CD4-positive, alpha-beta T cell treated with Interleukin-4 for 4 hours (primary cell): ENCODE measurements at regions not wholly inside any gene's neighbourhood (a gene's known extent, or its start where the extent isn't known, plus 50 kb on each side); places are given as distances from the start of the nearest gene placed in this dataset.
"Not testable (repeated sequence)": the region's sequence is repeated elsewhere in the genome, so short reads cannot be mapped to it uniquely, and the experiment has no call there.

Experiments used
- DNase-seq: peaks from one replicate; pipeline ENCODE4 v3.0.0-alpha.2; 2020

GRCh38 chr11:134862587-134863195 lies 450.6 kb upstream of the B3GAT1 start:
- no peak for DNase-seq

- DNase-seq: no peak
These were observed 450.1 kb upstream of the B3GAT1 start for GRCh38 chr11:134862105-134862502.

DNA sequence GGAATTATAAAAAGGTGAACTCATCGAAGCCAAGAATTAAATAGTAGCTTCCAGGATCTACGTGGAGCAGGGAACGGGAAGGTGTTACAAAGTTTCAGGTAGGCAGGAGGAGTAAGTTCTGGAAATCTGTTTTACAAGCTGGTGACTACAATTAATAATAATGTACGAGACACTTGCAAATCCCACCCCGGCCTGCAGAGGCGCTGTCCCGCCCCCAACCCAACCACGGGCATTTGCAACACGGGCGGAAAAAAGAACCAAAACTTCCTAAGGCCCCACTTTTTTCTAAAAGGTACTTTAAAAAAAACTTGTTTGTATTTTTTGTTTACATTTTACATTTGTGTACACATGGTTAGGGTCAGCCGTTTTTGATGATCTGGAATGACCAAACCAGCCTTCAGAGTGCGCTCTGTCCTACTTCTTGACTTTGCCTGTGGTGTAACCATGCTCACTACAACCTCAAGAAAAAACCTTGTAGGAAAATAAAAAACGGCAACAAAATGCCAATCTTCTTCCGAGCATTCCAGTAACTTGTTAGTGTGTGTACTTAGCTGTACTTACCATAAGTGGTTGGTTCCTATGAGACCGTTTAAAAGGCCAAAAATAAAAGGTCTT lies 449.6 kb upstream of the B3GAT1 start:
- no peak for DNase-seq

GRCh38 chr11:134858783-134859480 lies 446.9 kb upstream of the B3GAT1 start:
- no peak for DNase-seq

- DNase-seq: no peak
These were observed 445.0 kb upstream of the B3GAT1 start for GRCh38 chr11:134857035-134857434.

DNA sequence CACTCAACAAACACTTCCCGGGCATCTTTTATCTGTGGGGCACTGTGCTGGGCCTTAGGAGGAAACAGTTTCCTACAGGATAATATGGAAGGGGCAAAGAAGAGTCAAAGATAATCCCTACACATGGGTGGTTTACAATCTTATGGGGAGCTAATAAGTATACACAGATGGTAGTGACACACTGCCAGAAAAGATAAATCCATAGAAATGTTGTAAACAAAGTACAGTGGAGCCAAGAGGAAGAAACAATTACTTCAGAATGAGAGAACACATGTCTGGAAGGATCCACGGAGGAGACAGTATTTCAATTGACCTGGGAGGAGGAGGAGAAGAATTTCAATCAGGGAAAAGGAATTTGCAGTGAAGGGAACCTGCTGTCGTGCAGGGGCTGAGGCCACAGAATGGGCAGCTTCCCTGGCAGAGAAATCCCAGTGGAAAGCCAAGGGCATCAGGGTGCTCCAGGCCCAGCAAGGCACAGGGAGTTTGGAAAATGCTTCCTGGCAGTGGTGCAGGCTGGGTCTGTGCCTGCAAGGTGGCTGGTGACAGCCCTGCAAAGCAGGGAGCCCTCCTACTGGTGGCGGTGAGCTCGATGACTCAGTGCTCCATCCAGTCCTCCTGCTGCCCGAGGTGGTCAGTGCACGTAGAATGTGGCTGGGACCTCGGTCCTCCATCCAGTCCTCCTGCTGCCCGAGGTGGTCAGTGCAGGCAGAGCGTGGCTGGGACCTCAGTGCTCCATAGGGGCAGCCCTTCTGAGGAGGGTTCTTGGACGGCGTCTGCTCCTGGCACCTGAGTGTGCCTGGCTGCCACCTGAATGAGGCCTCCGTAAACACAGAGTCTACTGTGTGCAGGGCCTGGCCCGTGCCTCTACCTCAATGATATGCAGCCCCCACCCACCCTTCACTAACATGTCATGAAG lies 444.3 kb upstream of the B3GAT1 start:
- no peak for DNase-seq

DNA sequence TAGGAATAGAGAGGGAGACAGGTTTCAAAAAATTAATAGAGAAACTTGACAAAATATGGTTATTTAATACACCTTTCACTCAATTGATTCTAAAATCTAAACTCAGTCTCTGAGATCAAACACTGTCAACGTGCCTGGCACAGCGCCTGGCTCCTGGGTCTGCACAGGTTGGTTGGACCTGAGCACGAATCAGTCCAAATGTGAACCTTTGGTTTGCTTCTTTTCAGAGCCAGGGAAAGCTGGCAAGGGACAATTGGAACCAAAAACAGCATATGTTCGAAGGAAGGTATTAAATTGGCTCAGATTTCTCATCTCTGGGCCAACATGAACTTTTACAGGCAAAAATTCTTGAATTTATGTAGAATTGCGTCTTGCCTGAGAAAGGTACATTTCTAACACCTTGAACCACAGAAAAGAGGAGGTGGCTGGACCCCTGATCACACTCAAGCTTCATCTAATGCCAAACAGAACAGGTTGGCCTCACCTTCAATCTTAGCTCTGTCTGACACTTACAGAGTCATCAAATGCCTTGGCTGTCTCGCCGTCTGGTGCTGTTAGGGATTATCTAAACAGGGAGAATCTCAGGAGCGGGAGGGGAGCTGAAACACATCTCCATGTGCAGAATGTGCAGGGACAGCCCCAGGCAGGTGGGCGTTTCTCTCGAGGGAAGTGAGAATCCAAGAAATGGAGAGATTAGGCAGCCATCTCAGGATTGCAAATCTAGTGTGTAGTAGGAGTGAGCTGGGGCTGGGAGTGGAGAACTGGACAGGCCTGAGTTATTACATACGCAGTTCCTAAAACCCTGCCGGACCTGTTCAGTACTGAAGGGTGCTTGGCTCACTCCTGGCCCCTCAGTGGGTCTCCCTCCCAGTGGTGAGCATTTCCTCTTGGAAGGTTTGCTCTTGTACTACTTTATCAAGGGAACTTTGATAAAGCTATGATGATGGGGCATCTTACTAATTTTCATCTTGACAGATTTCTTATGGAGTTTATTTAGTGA lies 442.2 kb upstream of the B3GAT1 start:
- DNase-seq: no peak

DNA sequence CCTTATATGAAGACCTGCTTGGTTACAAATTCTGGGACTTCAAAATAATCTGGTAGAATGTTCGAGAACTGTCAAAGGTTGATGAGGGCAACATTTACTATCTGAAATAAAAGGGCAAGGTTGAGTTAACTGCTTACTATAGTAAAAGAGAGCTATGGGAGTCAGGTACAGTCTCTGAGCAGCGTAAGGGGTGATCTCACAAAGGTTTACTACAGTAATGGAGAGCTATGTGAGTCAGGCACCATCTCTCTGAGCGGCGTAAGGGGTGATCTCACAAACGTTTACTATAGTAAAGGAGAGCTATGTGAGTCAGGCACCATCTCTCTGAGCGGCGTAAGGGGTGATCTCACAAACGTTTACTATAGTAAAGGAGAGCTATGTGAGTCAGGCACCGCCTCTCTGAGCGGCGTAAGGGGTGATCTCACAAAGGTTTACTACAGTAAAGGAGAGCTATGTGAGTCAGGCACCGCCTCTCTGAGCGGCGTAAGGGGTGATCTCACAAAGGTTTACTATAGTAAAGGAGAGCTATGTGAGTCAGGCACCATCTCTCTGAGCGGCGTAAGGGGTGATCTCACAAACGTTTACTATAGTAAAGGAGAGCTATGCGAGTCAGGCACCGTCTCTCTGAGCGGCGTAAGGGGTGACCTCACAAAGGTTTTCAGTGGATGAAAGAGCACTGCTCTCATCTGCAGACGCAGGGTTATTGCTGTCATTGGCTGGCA lies 439.6 kb upstream of the B3GAT1 start:
- DNase-seq: not testable (repeated sequence)

DNA sequence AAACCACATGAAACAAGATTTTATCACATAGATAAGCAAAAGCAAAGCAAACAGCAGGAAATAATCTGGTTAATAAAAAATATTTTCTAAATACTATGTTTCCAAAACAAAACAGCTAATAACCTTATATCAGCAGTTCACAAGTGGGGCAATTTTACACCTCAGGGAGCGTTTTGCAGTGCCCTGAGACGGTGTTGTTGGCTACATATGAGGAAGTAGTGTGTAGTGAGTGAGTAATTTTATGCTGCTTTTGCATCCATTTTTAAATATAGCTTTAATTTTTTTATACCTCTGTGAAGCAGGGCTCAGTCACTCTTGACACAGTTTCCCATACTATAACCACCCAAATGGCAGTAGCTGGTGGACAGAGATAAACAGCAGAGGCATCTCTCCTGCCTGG lies 438.5 kb upstream of the B3GAT1 start:
- DNase-seq: no peak

GRCh38 chr11:134849833-134850232 lies 437.8 kb upstream of the B3GAT1 start:
- DNase-seq: no peak

GRCh38 chr11:134847083-134847715 lies 435.2 kb upstream of the B3GAT1 start:
- DNase-seq: no peak

GRCh38 chr11:134846328-134847082 lies 434.5 kb upstream of the B3GAT1 start:
- DNase-seq: no peak

DNA sequence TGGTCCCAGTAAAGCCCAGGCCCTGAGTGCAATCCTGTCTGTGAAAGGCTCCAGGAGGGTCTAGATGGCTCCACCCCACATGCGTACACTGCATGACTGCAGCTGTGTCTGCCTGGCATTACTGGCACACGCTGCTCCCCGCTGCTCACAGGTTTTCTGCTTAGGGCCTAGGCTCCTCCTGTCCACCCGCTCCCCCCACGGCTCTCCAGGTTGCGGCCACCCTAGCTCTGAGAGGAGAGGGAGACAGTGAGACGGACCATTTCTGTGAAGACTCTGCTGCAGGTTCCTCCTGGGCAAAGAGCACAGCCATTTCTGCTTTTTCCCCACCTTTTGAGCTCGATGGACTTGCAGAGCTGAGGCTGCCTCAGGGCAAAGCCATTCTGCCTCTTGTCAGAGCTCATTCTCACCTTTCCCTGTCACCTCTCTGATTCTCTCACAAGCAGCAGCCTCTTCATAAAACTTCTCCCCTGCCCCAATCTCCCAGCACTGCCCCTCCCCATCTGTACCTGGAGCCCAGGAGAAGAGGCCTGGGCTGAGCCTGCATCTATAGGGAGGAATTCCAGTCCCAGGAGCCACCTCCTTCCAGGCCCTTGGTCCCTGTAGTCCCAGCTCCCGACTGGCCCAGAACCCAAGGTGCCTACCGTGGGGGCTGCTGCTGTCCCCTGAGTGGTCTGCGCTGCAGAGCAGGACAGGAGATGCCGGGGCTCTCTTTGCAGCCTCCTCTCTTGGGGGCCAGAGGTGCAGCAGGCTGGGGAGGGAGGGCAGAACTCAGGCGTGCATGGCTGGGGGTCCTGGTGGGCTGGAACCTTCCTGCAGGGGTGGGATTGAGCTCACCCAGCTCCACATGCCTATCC lies 433.7 kb upstream of the B3GAT1 start:
- DNase-seq: no peak

GRCh38 chr11:134844838-134845237 lies 432.8 kb upstream of the B3GAT1 start:
- DNase-seq: no peak

DNA sequence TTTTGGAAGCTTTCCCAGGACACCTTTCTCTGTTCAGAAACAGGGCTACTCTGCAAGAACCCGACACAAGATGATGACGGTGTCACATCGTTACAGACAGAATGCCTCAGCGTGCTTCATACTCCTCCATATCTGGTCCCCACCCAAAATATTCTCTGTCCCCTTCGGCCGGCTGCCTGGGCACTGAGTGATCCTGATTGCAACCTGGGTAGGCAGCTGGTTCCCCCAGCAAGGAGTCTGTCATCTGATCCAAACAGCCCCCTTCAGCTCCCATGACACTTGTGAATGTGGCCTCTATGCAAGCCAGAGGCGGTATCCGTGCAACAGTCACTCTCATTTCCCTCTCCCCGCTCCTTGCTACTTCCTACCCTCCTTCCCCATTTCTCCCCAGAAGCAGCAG lies 431.7 kb upstream of the B3GAT1 start:
- DNase-seq: no peak

DNA sequence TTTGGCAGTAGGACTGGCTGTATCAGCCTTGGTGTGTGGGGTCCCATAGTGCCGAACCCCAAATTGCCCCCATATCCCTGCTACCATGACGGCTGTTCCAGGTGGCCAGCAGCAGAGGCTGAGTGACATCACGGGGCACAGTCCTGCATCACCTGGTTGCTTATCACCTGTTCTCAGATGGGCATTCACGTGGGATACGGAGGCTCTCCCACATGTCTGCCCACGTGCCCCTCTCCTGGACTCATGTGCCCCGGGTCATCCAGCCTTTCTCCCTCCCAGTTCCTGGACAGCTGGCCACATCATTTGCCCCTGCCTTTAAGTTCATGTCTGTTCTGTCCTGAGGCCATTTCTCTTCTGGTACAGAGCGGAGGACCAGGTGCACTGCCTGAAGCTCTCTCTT lies 431.0 kb upstream of the B3GAT1 start:
- DNase-seq: no peak

- DNase-seq: no peak
These were observed 429.9 kb upstream of the B3GAT1 start for GRCh38 chr11:134841972-134842371.

GRCh38 chr11:134841411-134841810 lies 429.4 kb upstream of the B3GAT1 start:
- DNase-seq: no peak

DNA sequence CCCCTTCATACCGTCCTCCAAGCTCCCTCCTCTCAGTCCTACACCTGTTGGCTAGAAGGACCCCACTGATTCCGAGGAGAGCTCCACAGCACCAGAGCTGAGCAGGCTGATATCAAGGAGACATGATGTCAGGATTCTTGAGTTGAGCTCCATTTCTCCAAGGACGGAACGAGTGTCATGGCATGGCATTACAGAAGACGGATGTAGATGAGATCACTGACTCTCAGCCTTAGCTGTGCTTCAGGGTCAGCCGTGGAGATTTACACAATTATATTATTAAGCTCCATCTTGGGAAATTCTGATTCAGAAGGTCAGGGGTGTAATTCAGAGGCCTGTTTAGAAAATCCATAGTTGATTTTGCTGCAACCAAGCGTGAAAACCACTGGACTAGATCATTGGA lies 428.9 kb upstream of the B3GAT1 start:
- no peak for DNase-seq
